H1 (cell line): ENCODE measurements at regions not wholly inside any gene's neighbourhood (a gene's known extent, or its start where the extent isn't known, plus 50 kb on each side); places are given as distances from the start of the nearest gene placed in this dataset.

Experiments used
- CTCF ChIA-PET: fragments of 300-600 bp; sonication (Branson Sonifier 250); formaldehyde crosslinking; loops from one replicate; lab custom pipeline; 2021; ENCODE audit not compliant: partially characterized antibody; lab: Charles Lee
- POLR2A ChIA-PET: fragments of 300-600 bp; sonication (Branson Sonifier 250); formaldehyde crosslinking; loops from one replicate; lab custom pipeline; 2021; ENCODE audit warnings: inconsistent platforms; ENCODE audit not compliant: partially characterized antibody; lab: Charles Lee
- DNase-seq, 2 experiments: peaks; one replicate each; pipeline versions ENCODE4 v3.0.0 to v3.0.0-alpha.2; 2010 to 2022; ENCODE audit warnings: low spot score in 2 of 2, low read depth in 1 of 2, mixed read lengths in 1 of 2
- FAIRE-seq: peaks from 2 replicates; lab custom pipeline; 2011; peaks lifted over from hg19 to GRCh38; lab: Jason Lieb, UNC
- H2AFZ ChIP-seq: 2 replicates; pipeline ENCODE4 v1.8.1; 2012; ENCODE audit warnings: low read length, inconsistent platforms
- H2AK5ac ChIP-seq: 2 replicates; pipeline ENCODE4 v1.6.1; 2013; ENCODE audit warnings: low read depth, low read length
- H2BK120ac ChIP-seq: replicated peaks from 2 replicates; pipeline ENCODE3; 2013; ENCODE audit warnings: low read depth, low read length, inconsistent platforms
- H2BK12ac ChIP-seq: 2 replicates; pipeline ENCODE4 v1.6.1; 2013; ENCODE audit warnings: low read depth, low read length
- H2BK15ac ChIP-seq: 2 replicates; pipeline ENCODE4 v1.6.1; 2013; ENCODE audit warnings: low read length
- H2BK20ac ChIP-seq: 2 replicates; pipeline ENCODE4 v1.6.1; 2013; ENCODE audit warnings: low read length
- H2BK5ac ChIP-seq: 2 replicates; pipeline ENCODE4 v1.6.1; 2013; ENCODE audit warnings: low read depth, low read length
- H3K14ac ChIP-seq: 2 replicates; pipeline ENCODE4 v1.6.1; 2013; ENCODE audit warnings: inconsistent platforms; ENCODE audit not compliant: insufficient read length
- H3K18ac ChIP-seq: 2 replicates; pipeline ENCODE4 v1.6.1; 2013; ENCODE audit warnings: low read length; ENCODE audit errors: extremely low read depth
- H3K23ac ChIP-seq: 2 replicates; pipeline ENCODE4 v1.6.1; 2013; ENCODE audit warnings: inconsistent platforms; ENCODE audit not compliant: insufficient read length
- H3K23me2 ChIP-seq: 2 replicates; pipeline ENCODE4 v1.6.1; 2013; ENCODE audit warnings: low read depth, low read length
- H3K27ac ChIP-seq: 2 replicates; pipeline ENCODE4 v1.6.1; 2011; ENCODE audit warnings: low read depth, low read length, inconsistent platforms
- H3K27me3 ChIP-seq, 4 experiments: replicated peaks in 1 of 4; 1 replicate in 1 of 4; 2 replicates in 3 of 4; pipeline versions ENCODE4 v1.6.1 to v1.8.1; 2011 to 2013; ENCODE audit warnings: low read length in 3 of 4, mild to moderate bottlenecking in 3 of 4, inconsistent platforms in 2 of 4, mixed read lengths in 2 of 4, moderate library complexity in 1 of 4; ENCODE audit not compliant: control insufficient read depth in 3 of 4, insufficient read depth in 3 of 4; ENCODE audit errors: extremely low read depth in 1 of 4
- H3K36me3 ChIP-seq, 4 experiments: 2 replicates each; pipeline versions ENCODE4 v1.6.1 to v1.8.1; 2011 to 2013; ENCODE audit warnings: mild to moderate bottlenecking in 4 of 4, low read length in 3 of 4, moderate library complexity in 2 of 4, control low read depth in 1 of 4, inconsistent platforms in 1 of 4; ENCODE audit not compliant: insufficient read depth in 4 of 4, control insufficient read depth in 2 of 4
- H3K4ac ChIP-seq: replicated peaks from 2 replicates; pipeline ENCODE3; 2013; ENCODE audit warnings: low read length, low read depth, mixed read lengths, inconsistent platforms; ENCODE audit not compliant: insufficient read length
- H3K4me1 ChIP-seq, 4 experiments: replicated peaks in 1 of 4; 1 replicate in 1 of 4; 2 replicates in 3 of 4; pipeline versions ENCODE4 v1.6.1 to v1.8.1; 2011 to 2013; ENCODE audit warnings: low read length in 3 of 4, inconsistent platforms in 2 of 4, mixed read lengths in 1 of 4; ENCODE audit not compliant: insufficient read depth in 4 of 4, control insufficient read depth in 3 of 4
- H3K4me2 ChIP-seq, 2 experiments: 2 replicates each; pipeline versions ENCODE4 v1.6.1 to v1.8.1; 2011 to 2013; ENCODE audit warnings: low read depth in 2 of 2, low read length in 2 of 2, control low read depth in 1 of 2, inconsistent platforms in 1 of 2, mild to moderate bottlenecking in 1 of 2; ENCODE audit not compliant: insufficient read depth in 1 of 2
- H3K4me3 ChIP-seq, 4 experiments: fragments of 200-600, 300-600 bp in 1 of 4; sonication (generic), shearing (Covaris generic), sonication (Bioruptor Twin) in 1 of 4; 2 replicates each; pipeline versions ENCODE4 v1.5.1 to v1.8.1; 2011 to 2016; ENCODE audit warnings: low read length in 4 of 4, low read depth in 3 of 4, control low read depth in 2 of 4, inconsistent platforms in 2 of 4, mild to moderate bottlenecking in 2 of 4, mixed read lengths in 1 of 4, moderate library complexity in 1 of 4; ENCODE audit not compliant: insufficient read depth in 2 of 4; ENCODE audit errors: extremely low read depth in 1 of 4
- H3K56ac ChIP-seq: replicated peaks from 2 replicates; pipeline ENCODE3; 2013; ENCODE audit warnings: low read depth, mild to moderate bottlenecking, mixed read lengths, low read length, inconsistent platforms; ENCODE audit not compliant: insufficient read length
- H3K79me1 ChIP-seq: 2 replicates; pipeline ENCODE4 v1.6.1; 2013; ENCODE audit warnings: low read depth, low read length, control low read depth
- H3K79me2 ChIP-seq, 2 experiments: 2 replicates each; pipeline versions ENCODE4 v1.6.1 to v1.8.1; 2012 to 2013; ENCODE audit warnings: low read length in 2 of 2, mild to moderate bottlenecking in 2 of 2, inconsistent platforms in 1 of 2; ENCODE audit not compliant: insufficient read depth in 2 of 2, control insufficient read depth in 1 of 2
- H3K9ac ChIP-seq, 4 experiments: replicated peaks in 1 of 4; 1 replicate in 1 of 4; 2 replicates in 3 of 4; pipeline versions ENCODE4 v1.6.1 to v1.8.1; 2011 to 2013; ENCODE audit warnings: low read depth in 3 of 4, low read length in 3 of 4, control low read depth in 2 of 4, mild to moderate bottlenecking in 2 of 4, moderate library complexity in 2 of 4, inconsistent platforms in 1 of 4; ENCODE audit errors: extremely low read depth in 1 of 4
- H3K9me3 ChIP-seq, 2 experiments: 2 replicates each; pipeline versions ENCODE4 v1.6.1 to v1.8.1; 2012 to 2013; ENCODE audit warnings: mild to moderate bottlenecking in 2 of 2, moderate library complexity in 2 of 2, control low read depth in 1 of 2, inconsistent platforms in 1 of 2, low read depth in 1 of 2, low read length in 1 of 2, mixed read lengths in 1 of 2; ENCODE audit not compliant: insufficient read depth in 2 of 2
- H4K20me1 ChIP-seq, 2 experiments: replicated peaks in 1 of 2; 2 replicates each; pipeline versions ENCODE3 to v1.8.1; 2011 to 2013; ENCODE audit warnings: inconsistent platforms in 2 of 2, low read length in 2 of 2, mild to moderate bottlenecking in 1 of 2; ENCODE audit not compliant: insufficient read depth in 2 of 2, control insufficient read depth in 1 of 2
- H4K5ac ChIP-seq: 2 replicates; pipeline ENCODE4 v1.6.1; 2013; ENCODE audit warnings: low read length, low read depth, mixed read lengths, inconsistent platforms; ENCODE audit not compliant: insufficient read length
- H4K8ac ChIP-seq: 2 replicates; pipeline ENCODE4 v1.8.0; 2013; ENCODE audit warnings: mild to moderate bottlenecking, moderate library complexity, low read length, inconsistent platforms; ENCODE audit not compliant: insufficient read depth; ENCODE audit errors: extremely low read depth
- H4K91ac ChIP-seq: replicated peaks from 2 replicates; pipeline ENCODE3; 2013; ENCODE audit warnings: low read length, mixed read lengths, inconsistent platforms; ENCODE audit not compliant: insufficient read length
- CREB1 ChIP-seq: IDR thresholded peaks from 2 replicates; pipeline ENCODE4 v1.6.1; 2012; ENCODE audit warnings: inconsistent platforms
- KDM1A ChIP-seq: fragments of 200-600, 300-600 bp; sonication (generic); IDR thresholded peaks from 2 replicates; pipeline ENCODE4 v1.7.1; 2016; ENCODE audit warnings: mild to moderate bottlenecking, low read length, borderline replicate concordance
- NRF1 ChIP-seq: IDR thresholded peaks from 2 replicates; pipeline ENCODE4 v1.6.1; 2011; ENCODE audit warnings: mild to moderate bottlenecking, low read depth, low read length, improper control_type of control experiment
- SAP30 ChIP-seq: fragments of 300-600 bp; sonication (generic); IDR thresholded peaks from 2 replicates; pipeline ENCODE4 v1.7.1; 2012; ENCODE audit warnings: low read length, moderate library complexity, mild to moderate bottlenecking, inconsistent platforms; ENCODE audit not compliant: insufficient read depth, insufficient replicate concordance
- WGBS, 2 experiments: shearing (Covaris generic) in 1 of 2; methylation state at CpG; one replicate each; pipeline versions ENCODE4 v1.1.6 to v1.1.7; 2013 to 2015; ENCODE audit warnings: low lambda C conversion rate in 2 of 2, mixed read lengths in 2 of 2, inconsistent platforms in 1 of 2, low coverage in 1 of 2, missing lambda C conversion rate in 1 of 2; ENCODE audit not compliant: insufficient replicate concordance in 2 of 2, insufficient coverage in 1 of 2, insufficient read length in 1 of 2; ENCODE audit errors: extremely low coverage in 1 of 2, missing lambda C conversion rate in 1 of 2; 5-methylcytosine and 5-hydroxymethylcytosine counted together

DNA sequence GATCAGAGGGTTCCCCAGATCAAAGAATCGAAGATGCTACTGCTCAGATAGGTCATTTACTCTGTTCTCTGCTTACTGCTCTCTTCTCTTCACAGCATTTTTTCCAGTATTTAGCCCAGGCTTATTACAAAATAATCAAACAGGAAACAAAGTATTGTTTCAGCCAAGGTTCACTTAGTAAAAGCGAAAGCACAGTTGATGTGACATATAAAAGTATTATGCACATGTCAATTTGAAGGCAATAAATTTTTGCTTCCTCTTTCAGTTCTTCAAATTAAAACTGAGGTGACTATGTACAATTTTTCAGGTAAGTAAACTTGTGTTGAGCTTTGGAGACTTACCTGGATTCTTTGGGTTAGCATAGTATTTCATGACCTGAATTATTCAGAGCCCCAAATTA lies 262.8 kb upstream of the CHST9 start:
- Histone ChIP-seq H3K9me3 (0 out of 4 replicates have a peak, but pooled peaks cover 0 to 2% of the 10 kb centered on the region in 2 experiments), H2AK5ac (no peak overlapping the region), H3K27ac (no peak overlapping the region), H3K4me1 (peaks cover 0 to 5% (median 2%) of the 10 kb centered on the region in 4 experiments; a peak in 2 of 7 replicates), H2BK15ac (0 out of 2 replicates have a peak overlapping the region, but pooled peaks have one; percentile 8), H3K36me3 (no peaks in the 10 kb centered on the region), H3K18ac (no peak overlapping the region), H2BK20ac (no peak overlapping the region), H3K4me2 (no peak overlapping the region), H2BK5ac (no peak overlapping the region), H3K23ac (no peak overlapping the region), H2BK12ac (no peak overlapping the region), H3K9ac (no peak overlapping the region), H3K56ac (no peak overlapping the region), H4K91ac (no peak overlapping the region), H2AFZ (peak overlapping the region; percentile 17; the same call in 1 of the 2 replicates), H2BK120ac (no peak overlapping the region), H3K27me3 (no peaks in the 10 kb centered on the region), H3K79me1 (no peaks in the 10 kb centered on the region), H3K4ac (no peak overlapping the region), H4K5ac (no peak overlapping the region), H3K23me2 (no peaks in the 10 kb centered on the region), H3K14ac (no peak overlapping the region), H3K79me2 (no peaks in the 10 kb centered on the region), H4K20me1 (no peaks in the 10 kb centered on the region), H4K8ac (no peak overlapping the region), H3K4me3 (no peak overlapping the region)
- ChIA-PET CTCF (interaction anchor here (1.0 to 1.2 kb wide), 2 partner anchors 95 to 156 kb away, joined by 3 read pairs; no protein-coding TSS in a partner anchor), POLR2A (no interaction called here)
- FAIRE-seq = no peak
- no peak for DNase-seq
- WGBS, 2 experiments = 84% methylated on average over 2 of the region's 2 CpGs; no CpG with 5 or more reads in 1 of the 2 experiments
- TF ChIP-seq SAP30 = no peak
- no peak for TF ChIP-seq NRF1
- TF ChIP-seq KDM1A = no peak
- TF ChIP-seq CREB1 = no peak
